Mesothelial cell of epicardium (in vitro differentiated cells): ENCODE measurements at regions not wholly inside any gene's neighbourhood (a gene's known extent, or its start where the extent isn't known, plus 50 kb on each side); places are given as distances from the start of the nearest gene placed in this dataset.

ENCODE experiments used
- DNase-seq, 2 experiments: peaks; one replicate each; pipeline ENCODE4 v3.0.0; 2021; ENCODE audit warnings: low spot score in 2 of 2; ENCODE audit not compliant: unreplicated experiment in 2 of 2
- H3K27ac Mint-ChIP-seq: 2 replicates; pipeline ENCODE4 v1.8.0; 2021; ENCODE audit warnings: mixed read lengths
- H3K27me3 Mint-ChIP-seq: 2 replicates; pipeline ENCODE4 v1.8.0; 2021; ENCODE audit warnings: low read depth, mixed read lengths
- H3K36me3 Mint-ChIP-seq: 2 replicates; pipeline ENCODE4 v1.8.0; 2021; ENCODE audit warnings: mixed read lengths
- H3K4me1 Mint-ChIP-seq: 2 replicates; pipeline ENCODE4 v1.8.0; 2021; ENCODE audit warnings: mixed read lengths
- H3K4me3 Mint-ChIP-seq: 2 replicates; pipeline ENCODE4 v1.8.0; 2021; ENCODE audit warnings: mild to moderate bottlenecking, moderate library complexity, mixed read lengths
- H3K9me3 Mint-ChIP-seq: 2 replicates; pipeline ENCODE4 v1.8.0; 2021; ENCODE audit warnings: mixed read lengths
- TF ChIP-seq, protein P1 (sequence below): fragments of 200-600 bp; sonication (generic); IDR thresholded peaks from one replicate; pipeline ENCODE4 v1.5.0; 2021; ENCODE audit warnings: antibody characterized with exemption; ENCODE audit not compliant: unreplicated experiment

DNA sequence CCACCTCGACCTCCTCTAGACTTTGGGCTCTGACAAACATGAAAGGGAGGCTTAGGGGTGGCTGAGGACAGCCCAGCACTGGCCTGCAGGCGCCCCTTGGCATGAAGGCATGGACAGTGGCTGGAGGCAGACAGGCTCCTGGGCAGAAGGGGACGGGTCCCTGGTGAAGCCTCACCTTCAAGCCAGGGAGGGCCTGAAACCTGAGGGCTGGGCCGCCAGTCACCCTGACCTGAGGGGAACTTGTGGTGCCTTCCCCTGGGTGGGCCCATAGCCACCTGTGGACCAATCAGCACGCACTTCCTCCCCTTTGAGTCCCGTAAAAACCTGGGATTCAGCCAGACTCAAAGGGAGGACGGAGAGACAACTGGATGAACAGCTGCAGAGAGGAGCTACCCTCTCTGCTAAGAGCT is 90.4 kb upstream of the PUM3 start:
- H3K9me3 Mint-ChIP-seq = no peaks in the 10 kb centered on the region
- no peak overlapping the region for H3K27ac Mint-ChIP-seq
- H3K27me3 Mint-ChIP-seq = peaks cover 20% of the 10 kb centered on the region
- TF ChIP-seq, protein P1, sequence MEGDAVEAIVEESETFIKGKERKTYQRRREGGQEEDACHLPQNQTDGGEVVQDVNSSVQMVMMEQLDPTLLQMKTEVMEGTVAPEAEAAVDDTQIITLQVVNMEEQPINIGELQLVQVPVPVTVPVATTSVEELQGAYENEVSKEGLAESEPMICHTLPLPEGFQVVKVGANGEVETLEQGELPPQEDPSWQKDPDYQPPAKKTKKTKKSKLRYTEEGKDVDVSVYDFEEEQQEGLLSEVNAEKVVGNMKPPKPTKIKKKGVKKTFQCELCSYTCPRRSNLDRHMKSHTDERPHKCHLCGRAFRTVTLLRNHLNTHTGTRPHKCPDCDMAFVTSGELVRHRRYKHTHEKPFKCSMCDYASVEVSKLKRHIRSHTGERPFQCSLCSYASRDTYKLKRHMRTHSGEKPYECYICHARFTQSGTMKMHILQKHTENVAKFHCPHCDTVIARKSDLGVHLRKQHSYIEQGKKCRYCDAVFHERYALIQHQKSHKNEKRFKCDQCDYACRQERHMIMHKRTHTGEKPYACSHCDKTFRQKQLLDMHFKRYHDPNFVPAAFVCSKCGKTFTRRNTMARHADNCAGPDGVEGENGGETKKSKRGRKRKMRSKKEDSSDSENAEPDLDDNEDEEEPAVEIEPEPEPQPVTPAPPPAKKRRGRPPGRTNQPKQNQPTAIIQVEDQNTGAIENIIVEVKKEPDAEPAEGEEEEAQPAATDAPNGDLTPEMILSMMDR = no peak
- no peak for DNase-seq
- no peak overlapping the region for H3K4me3 Mint-ChIP-seq
- H3K4me1 Mint-ChIP-seq = peaks cover 4% of the 10 kb centered on the region
- H3K36me3 Mint-ChIP-seq = no peaks in the 10 kb centered on the region

DNA sequence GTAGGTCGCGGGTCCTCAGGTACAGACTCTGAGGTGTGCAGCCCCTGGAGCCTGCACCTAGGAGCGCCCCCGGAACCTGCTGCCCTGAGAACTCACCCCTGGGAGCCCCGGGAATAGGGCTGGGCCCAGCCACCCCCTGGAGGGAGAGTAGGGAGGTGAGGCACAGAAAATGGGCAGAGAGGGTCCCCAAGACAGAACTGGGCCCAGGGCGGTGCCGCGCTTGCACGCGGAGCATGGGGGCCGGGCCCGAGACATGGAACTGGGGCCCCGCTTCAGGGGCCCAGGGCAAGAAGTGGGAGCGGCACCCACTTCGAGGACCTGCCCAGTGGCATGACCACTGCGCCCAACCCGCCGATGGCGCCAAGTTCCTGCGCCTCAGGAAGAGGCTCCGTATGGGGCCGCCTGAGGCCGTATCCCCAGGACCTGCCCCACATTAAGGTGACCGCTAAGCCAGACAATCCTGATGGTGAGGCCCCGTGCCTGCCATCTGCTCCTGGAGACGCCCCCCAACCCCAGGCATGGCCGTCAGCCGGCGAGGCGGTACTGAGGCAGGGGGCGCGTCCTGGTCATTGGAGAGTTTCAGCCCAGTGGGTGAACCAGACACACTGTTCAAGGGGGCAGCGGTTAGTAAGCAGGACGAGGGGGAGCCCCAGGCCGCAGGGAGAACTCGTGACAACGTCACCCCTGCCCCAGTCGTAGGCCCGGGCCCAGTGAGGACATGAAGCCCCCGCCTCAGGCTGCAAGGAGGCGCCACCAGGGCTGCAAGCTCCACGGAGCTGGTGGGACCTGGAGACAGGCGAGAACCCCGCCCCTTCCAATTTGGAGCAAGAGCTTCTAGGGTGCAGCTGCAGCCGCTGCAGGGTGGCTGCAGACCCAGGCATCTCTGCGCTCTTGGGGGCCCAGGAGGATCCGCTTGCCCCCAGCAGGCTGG is 89.5 kb upstream of the PUM3 start:
- H3K27me3 Mint-ChIP-seq = peaks cover 19% of the 10 kb centered on the region
- H3K4me3 Mint-ChIP-seq = no peak overlapping the region
- H3K36me3 Mint-ChIP-seq = no peaks in the 10 kb centered on the region
- TF ChIP-seq, protein P1 = no peak
- H3K4me1 Mint-ChIP-seq = peaks cover 4% of the 10 kb centered on the region
- DNase-seq = no peak
- H3K27ac Mint-ChIP-seq = no peak overlapping the region
- no peaks in the 10 kb centered on the region for H3K9me3 Mint-ChIP-seq

DNA sequence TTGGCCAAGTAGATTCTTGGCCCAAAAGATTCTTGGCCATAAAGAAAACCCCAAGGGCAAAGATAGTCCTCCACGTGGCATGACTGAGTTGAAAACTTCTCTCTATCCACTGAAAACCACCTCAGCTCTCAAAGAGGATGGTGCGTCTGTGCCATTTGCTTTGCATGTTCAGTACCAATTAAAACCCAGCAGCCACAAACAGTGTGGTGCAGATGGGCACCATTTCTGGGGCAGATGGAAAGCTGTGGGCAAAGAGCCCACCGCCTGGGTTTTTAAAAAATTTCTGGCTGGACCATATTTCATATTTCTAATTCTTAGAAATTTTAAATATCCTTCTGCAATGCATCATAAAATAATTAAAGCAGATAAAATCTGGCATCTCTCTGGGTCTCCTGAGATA is 84.5 kb upstream of the PUM3 start:
- no peak for DNase-seq
- H3K36me3 Mint-ChIP-seq = no peaks in the 10 kb centered on the region
- TF ChIP-seq, protein P1 = no peak
- no peaks in the 10 kb centered on the region for H3K4me1 Mint-ChIP-seq
- no peak overlapping the region for H3K27ac Mint-ChIP-seq
- H3K4me3 Mint-ChIP-seq = no peak overlapping the region
- peaks cover 36% of the 10 kb centered on the region for H3K27me3 Mint-ChIP-seq
- H3K9me3 Mint-ChIP-seq = no peaks in the 10 kb centered on the region

DNA sequence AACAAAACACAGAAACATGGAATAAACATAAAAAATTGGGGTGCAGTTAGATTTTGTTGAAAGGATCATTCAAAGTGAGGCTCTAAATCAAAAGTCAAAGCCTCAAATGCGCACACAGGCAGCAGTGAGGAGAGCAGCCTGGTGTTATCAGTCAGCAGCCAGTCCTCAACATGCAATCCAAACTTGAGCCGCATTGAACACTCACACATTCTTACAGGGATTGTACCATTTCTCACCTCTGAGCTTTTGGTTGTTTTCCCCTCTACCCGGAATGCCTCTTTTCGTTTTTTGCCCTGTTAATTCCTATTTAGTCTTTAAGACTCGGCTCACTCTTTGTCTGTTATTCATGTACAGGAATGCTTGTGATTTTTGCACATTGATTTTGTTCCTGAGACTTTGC is 81.1 kb upstream of the PUM3 start:
- Mint-ChIP-seq H3K36me3 (no peaks in the 10 kb centered on the region), H3K27me3 (peaks cover 54% of the 10 kb centered on the region), H3K27ac (no peak overlapping the region), H3K4me3 (no peak overlapping the region), H3K9me3 (no peaks in the 10 kb centered on the region), H3K4me1 (no peaks in the 10 kb centered on the region)
- no peak for DNase-seq
- TF ChIP-seq, protein P1 = no peak

DNA sequence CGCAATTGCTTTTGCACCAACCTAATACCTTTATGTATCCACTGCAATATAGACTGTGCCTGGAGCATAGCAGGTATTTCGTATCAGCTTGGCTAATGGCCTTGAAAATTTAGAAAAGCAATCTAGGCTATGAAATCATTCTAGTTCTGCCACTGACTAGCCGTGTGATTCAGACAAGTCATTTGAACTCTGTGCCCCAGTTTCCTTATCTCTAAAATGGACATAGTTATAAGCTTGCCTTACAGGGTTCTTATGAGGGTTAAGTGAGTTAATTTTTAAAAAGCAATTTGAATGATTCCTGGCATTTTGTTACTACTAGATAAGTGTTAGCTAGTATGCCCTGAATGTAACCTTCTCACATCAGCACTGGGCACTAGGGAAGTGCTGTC is 80.5 kb upstream of the PUM3 start:
- Mint-ChIP-seq H3K9me3 (no peaks in the 10 kb centered on the region), H3K36me3 (no peaks in the 10 kb centered on the region), H3K27ac (no peak overlapping the region), H3K4me1 (no peaks in the 10 kb centered on the region), H3K4me3 (no peak overlapping the region), H3K27me3 (peaks cover 55% of the 10 kb centered on the region)
- DNase-seq = no peak
- TF ChIP-seq, protein P1 = no peak
